ENCODE measurements at regions not wholly inside any gene's neighbourhood (a gene's known extent, or its start where the extent isn't known, plus 50 kb on each side); places are given as distances from the start of the nearest gene placed in this dataset.

GRCh38 chr3:157759311-157759710 lies 256.1 kb upstream of the VEPH1 start:
- Mint-ChIP-seq H3K4me3 (ENCODE audit: low read depth) (no peak overlapping the region), H3K27ac (no peak overlapping the region), H3K9me3 (no peaks in the 10 kb centered on the region), H3K36me3 (ENCODE audit: low read depth) (no peaks in the 10 kb centered on the region), H3K27me3 (ENCODE audit: low read depth) (no peaks in the 10 kb centered on the region), H3K4me1 (ENCODE audit: low read depth) (no peaks in the 10 kb centered on the region)
- intact Hi-C loops (cut with micrococcal nuclease), result no loop called here
- DNase-seq (ENCODE audit: low spot score), result no peak

GRCh38 chr3:157755233-157755632 lies 252.0 kb upstream of the VEPH1 start:
- H3K9me3 Mint-ChIP-seq, result no peaks in the 10 kb centered on the region
- no peak for DNase-seq (ENCODE audit: low spot score)
- H3K27me3 Mint-ChIP-seq (ENCODE audit: low read depth), result no peaks in the 10 kb centered on the region
- H3K36me3 Mint-ChIP-seq (ENCODE audit: low read depth), result no peaks in the 10 kb centered on the region
- H3K27ac Mint-ChIP-seq, result no peak overlapping the region
- intact Hi-C loops (cut with micrococcal nuclease), result no loop called here
- no peak overlapping the region for H3K4me3 Mint-ChIP-seq (ENCODE audit: low read depth)
- no peaks in the 10 kb centered on the region for H3K4me1 Mint-ChIP-seq (ENCODE audit: low read depth)

GRCh38 chr3:157754451-157754850 lies 251.2 kb upstream of the VEPH1 start:
- H3K27ac Mint-ChIP-seq, result no peak overlapping the region
- H3K9me3 Mint-ChIP-seq, result no peaks in the 10 kb centered on the region
- no peak overlapping the region for H3K4me3 Mint-ChIP-seq (ENCODE audit: low read depth)
- H3K36me3 Mint-ChIP-seq (ENCODE audit: low read depth), result no peaks in the 10 kb centered on the region
- DNase-seq (ENCODE audit: low spot score), result no peak
- no peaks in the 10 kb centered on the region for H3K4me1 Mint-ChIP-seq (ENCODE audit: low read depth)
- H3K27me3 Mint-ChIP-seq (ENCODE audit: low read depth), result no peaks in the 10 kb centered on the region
- intact Hi-C loops (cut with micrococcal nuclease), result no loop called here

- no peaks in the 10 kb centered on the region for H3K27me3 Mint-ChIP-seq (ENCODE audit: low read depth)
- intact Hi-C loops (cut with micrococcal nuclease), result no loop called here
- DNase-seq (ENCODE audit: low spot score), result no peak
- no peaks in the 10 kb centered on the region for H3K9me3 Mint-ChIP-seq
- H3K27ac Mint-ChIP-seq, result no peak overlapping the region
- H3K36me3 Mint-ChIP-seq (ENCODE audit: low read depth), result no peaks in the 10 kb centered on the region
- H3K4me1 Mint-ChIP-seq (ENCODE audit: low read depth), result no peaks in the 10 kb centered on the region
- no peak overlapping the region for H3K4me3 Mint-ChIP-seq (ENCODE audit: low read depth)
Measured at GRCh38 chr3:157753787-157754136, 250.5 kb upstream of the VEPH1 start.

- Mint-ChIP-seq H3K4me3 (ENCODE audit: low read depth) (no peak overlapping the region), H3K4me1 (ENCODE audit: low read depth) (no peaks in the 10 kb centered on the region), H3K27me3 (ENCODE audit: low read depth) (no peaks in the 10 kb centered on the region), H3K9me3 (no peaks in the 10 kb centered on the region), H3K27ac (no peak overlapping the region), H3K36me3 (ENCODE audit: low read depth) (no peaks in the 10 kb centered on the region)
- no peak for DNase-seq (ENCODE audit: low spot score)
- intact Hi-C loops (cut with micrococcal nuclease), result no loop called here
Measured at GRCh38 chr3:157752956-157753786, 250.0 kb upstream of the VEPH1 start.

- Mint-ChIP-seq H3K27me3 (ENCODE audit: low read depth) (no peaks in the 10 kb centered on the region), H3K4me3 (ENCODE audit: low read depth) (no peak overlapping the region), H3K36me3 (ENCODE audit: low read depth) (no peaks in the 10 kb centered on the region), H3K4me1 (ENCODE audit: low read depth) (no peaks in the 10 kb centered on the region), H3K9me3 (no peaks in the 10 kb centered on the region), H3K27ac (no peak overlapping the region)
- no peak for DNase-seq (ENCODE audit: low spot score)
- intact Hi-C loops (cut with micrococcal nuclease), result no loop called here
Measured at GRCh38 chr3:157752554-157752953, 249.3 kb upstream of the VEPH1 start.

GRCh38 chr3:157751386-157751785 lies 248.2 kb upstream of the VEPH1 start:
- intact Hi-C loops (cut with micrococcal nuclease), result no loop called here
- Mint-ChIP-seq H3K36me3 (ENCODE audit: low read depth) (no peaks in the 10 kb centered on the region), H3K27ac (no peak overlapping the region), H3K4me3 (ENCODE audit: low read depth) (no peak overlapping the region), H3K4me1 (ENCODE audit: low read depth) (no peaks in the 10 kb centered on the region), H3K9me3 (no peaks in the 10 kb centered on the region), H3K27me3 (ENCODE audit: low read depth) (no peaks in the 10 kb centered on the region)
- DNase-seq (ENCODE audit: low spot score), result no peak

GRCh38 chr3:157746391-157746790 lies 243.2 kb upstream of the VEPH1 start:
- no peak overlapping the region for H3K4me3 Mint-ChIP-seq (ENCODE audit: low read depth)
- no peaks in the 10 kb centered on the region for H3K27me3 Mint-ChIP-seq (ENCODE audit: low read depth)
- DNase-seq (ENCODE audit: low spot score), result no peak
- no peaks in the 10 kb centered on the region for H3K4me1 Mint-ChIP-seq (ENCODE audit: low read depth)
- H3K27ac Mint-ChIP-seq, result no peak overlapping the region
- H3K36me3 Mint-ChIP-seq (ENCODE audit: low read depth), result no peaks in the 10 kb centered on the region
- intact Hi-C loops (cut with micrococcal nuclease), result no loop called here
- H3K9me3 Mint-ChIP-seq, result no peaks in the 10 kb centered on the region

- Mint-ChIP-seq H3K4me1 (ENCODE audit: low read depth) (no peaks in the 10 kb centered on the region), H3K36me3 (ENCODE audit: low read depth) (no peaks in the 10 kb centered on the region), H3K9me3 (no peaks in the 10 kb centered on the region), H3K27me3 (ENCODE audit: low read depth) (no peaks in the 10 kb centered on the region), H3K27ac (no peak overlapping the region), H3K4me3 (ENCODE audit: low read depth) (no peak overlapping the region)
- DNase-seq (ENCODE audit: low spot score), result no peak
- intact Hi-C loops (cut with micrococcal nuclease), result no loop called here
Measured at GRCh38 chr3:157741607-157742006, 238.4 kb upstream of the VEPH1 start.

GRCh38 chr3:157738441-157738840 lies 235.2 kb upstream of the VEPH1 start:
- intact Hi-C loops (cut with micrococcal nuclease), result no loop called here
- Mint-ChIP-seq H3K9me3 (no peaks in the 10 kb centered on the region), H3K4me3 (ENCODE audit: low read depth) (no peak overlapping the region), H3K4me1 (ENCODE audit: low read depth) (no peaks in the 10 kb centered on the region), H3K36me3 (ENCODE audit: low read depth) (no peaks in the 10 kb centered on the region), H3K27ac (no peak overlapping the region), H3K27me3 (ENCODE audit: low read depth) (no peaks in the 10 kb centered on the region)
- DNase-seq (ENCODE audit: low spot score), result no peak

- no peak for DNase-seq (ENCODE audit: low spot score)
- H3K4me1 Mint-ChIP-seq (ENCODE audit: low read depth), result no peaks in the 10 kb centered on the region
- no peaks in the 10 kb centered on the region for H3K27me3 Mint-ChIP-seq (ENCODE audit: low read depth)
- H3K4me3 Mint-ChIP-seq (ENCODE audit: low read depth), result no peak overlapping the region
- intact Hi-C loops (cut with micrococcal nuclease), result no loop called here
- H3K27ac Mint-ChIP-seq, result no peak overlapping the region
- no peaks in the 10 kb centered on the region for H3K36me3 Mint-ChIP-seq (ENCODE audit: low read depth)
- H3K9me3 Mint-ChIP-seq, result peaks cover 5% of the 10 kb centered on the region
Measured at GRCh38 chr3:157718800-157719199, 215.6 kb upstream of the VEPH1 start.

GRCh38 chr3:157713101-157713500 lies 209.9 kb upstream of the VEPH1 start:
- H3K4me1 Mint-ChIP-seq (ENCODE audit: low read depth), result no peaks in the 10 kb centered on the region
- DNase-seq (ENCODE audit: low spot score), result no peak
- no peak overlapping the region for H3K27ac Mint-ChIP-seq
- H3K36me3 Mint-ChIP-seq (ENCODE audit: low read depth), result no peaks in the 10 kb centered on the region
- no peaks in the 10 kb centered on the region for H3K27me3 Mint-ChIP-seq (ENCODE audit: low read depth)
- intact Hi-C loops (cut with micrococcal nuclease), result no loop called here
- H3K4me3 Mint-ChIP-seq (ENCODE audit: low read depth), result no peak overlapping the region
- no peaks in the 10 kb centered on the region for H3K9me3 Mint-ChIP-seq

GRCh38 chr3:157705258-157705657 lies 202.0 kb upstream of the VEPH1 start:
- DNase-seq (ENCODE audit: low spot score), result no peak
- Mint-ChIP-seq H3K27me3 (ENCODE audit: low read depth) (no peaks in the 10 kb centered on the region), H3K36me3 (ENCODE audit: low read depth) (no peaks in the 10 kb centered on the region), H3K27ac (no peak overlapping the region), H3K4me3 (ENCODE audit: low read depth) (no peak overlapping the region), H3K9me3 (no peaks in the 10 kb centered on the region), H3K4me1 (ENCODE audit: low read depth) (no peaks in the 10 kb centered on the region)
- intact Hi-C loops (cut with micrococcal nuclease), result no loop called here

- Mint-ChIP-seq H3K36me3 (ENCODE audit: low read depth) (no peaks in the 10 kb centered on the region), H3K4me3 (ENCODE audit: low read depth) (no peak overlapping the region)
Measured at GRCh38 chr3:157700405-157700804, 197.2 kb upstream of the VEPH1 start.

More at GRCh38 chr3:157700405-157700804, 197.2 kb upstream of the VEPH1 start:
- intact Hi-C loops (cut with micrococcal nuclease), result no loop called here
- DNase-seq (ENCODE audit: low spot score), result no peak
- Mint-ChIP-seq H3K9me3 (no peaks in the 10 kb centered on the region), H3K27me3 (ENCODE audit: low read depth) (no peaks in the 10 kb centered on the region), H3K27ac (no peak overlapping the region), H3K4me1 (ENCODE audit: low read depth) (no peaks in the 10 kb centered on the region)
